GM19043 (cell line): ENCODE measurements at regions not wholly inside any gene's neighbourhood (a gene's known extent, or its start where the extent isn't known, plus 50 kb on each side); places are given as distances from the start of the nearest gene placed in this dataset.
"Not testable (repeated sequence)": the region's sequence is repeated elsewhere in the genome, so short reads cannot be mapped to it uniquely, and the experiment has no call there.

ENCODE experiments used
- ATAC-seq: cut with Tn5 transposase; IDR thresholded peaks from one replicate; pipeline ENCODE4 v1.9.1; 2021; ENCODE audit warnings: low read depth; ENCODE audit not compliant: unreplicated experiment

DNA sequence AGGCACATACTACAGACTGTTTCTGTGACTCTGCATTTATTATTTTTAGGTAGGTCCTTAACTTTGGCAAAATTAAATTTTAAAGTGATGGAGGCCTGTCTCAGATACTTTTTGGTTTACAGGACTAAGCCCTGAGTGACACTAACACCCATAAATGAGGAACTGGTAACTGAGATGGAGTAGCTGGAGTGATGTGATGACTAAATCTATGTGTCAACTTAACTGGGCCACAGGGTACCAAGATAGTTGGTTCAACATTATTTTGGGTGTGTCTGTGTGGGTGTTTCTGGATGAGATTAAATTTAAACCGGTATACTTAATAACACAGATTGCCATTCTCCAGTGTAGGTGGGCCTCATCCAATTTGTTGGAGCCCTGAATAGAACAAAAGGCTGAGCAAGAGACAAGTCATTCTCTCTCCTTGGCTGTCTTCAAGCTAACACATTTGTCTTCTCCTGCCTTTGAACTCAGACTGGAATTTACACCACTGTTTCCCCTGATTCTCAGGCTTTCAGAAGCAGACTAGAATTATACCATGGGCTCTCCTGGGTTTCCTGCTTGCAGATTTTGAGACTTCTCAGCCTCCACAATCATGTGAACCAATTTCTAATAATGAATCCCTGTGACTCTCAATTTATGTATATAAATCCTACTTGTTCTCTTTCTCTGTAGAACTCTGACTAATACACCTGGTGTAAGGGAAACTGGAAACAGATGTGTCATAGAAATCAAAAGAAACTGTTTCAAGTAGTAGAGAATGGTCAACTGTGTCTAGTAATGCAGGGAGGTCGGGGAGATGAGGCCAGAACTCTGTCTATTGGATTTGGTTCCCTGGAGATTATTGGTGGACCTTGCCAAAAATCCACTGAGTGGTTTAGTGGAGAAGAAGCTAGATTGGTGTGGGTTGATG lies 579.2 kb downstream of the EPM2A start:
- no peak for ATAC-seq

DNA sequence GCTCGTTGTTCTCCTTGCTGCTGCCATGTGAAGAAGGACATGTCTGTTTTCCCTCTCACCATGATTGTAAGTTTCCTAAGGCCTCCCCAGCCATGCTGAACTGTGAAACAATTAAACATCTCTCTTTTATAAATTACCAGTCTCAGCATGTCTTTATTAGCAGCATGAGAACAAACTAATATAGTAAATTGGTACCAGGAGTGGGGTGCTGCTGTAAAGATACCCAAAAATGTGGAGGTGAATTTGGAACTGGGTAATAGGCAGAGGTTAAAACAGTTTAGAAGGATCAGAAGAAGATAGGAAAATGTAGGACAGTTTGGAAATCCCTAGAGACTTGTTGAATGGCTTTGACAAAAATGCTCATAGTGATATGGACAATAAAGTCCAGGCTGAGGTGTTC lies 576.7 kb downstream of the EPM2A start:
- not testable (repeated sequence) for ATAC-seq

DNA sequence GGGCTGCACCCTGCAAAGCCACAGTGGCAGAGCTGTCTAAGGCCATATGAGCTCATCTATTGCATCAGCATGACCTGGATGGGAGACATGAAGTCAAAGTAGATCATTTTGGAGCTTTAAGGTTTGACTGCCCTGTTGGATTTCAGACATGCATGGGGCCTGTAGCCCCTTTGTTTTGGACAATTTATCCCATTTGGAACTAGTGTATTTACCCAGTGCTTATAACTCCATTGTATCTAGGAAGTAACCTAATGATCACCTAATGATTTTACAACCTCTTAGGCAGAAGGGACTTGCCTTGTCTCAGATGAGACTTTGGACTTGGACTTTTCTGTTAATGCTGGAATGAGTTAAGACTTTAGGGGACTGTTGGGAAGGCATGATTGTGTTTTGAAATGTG lies 575.4 kb downstream of the EPM2A start:
- no peak for ATAC-seq

GRCh38 chr6:145161501-145161900 lies 573.8 kb downstream of the EPM2A start:
- ATAC-seq: no peak

DNA sequence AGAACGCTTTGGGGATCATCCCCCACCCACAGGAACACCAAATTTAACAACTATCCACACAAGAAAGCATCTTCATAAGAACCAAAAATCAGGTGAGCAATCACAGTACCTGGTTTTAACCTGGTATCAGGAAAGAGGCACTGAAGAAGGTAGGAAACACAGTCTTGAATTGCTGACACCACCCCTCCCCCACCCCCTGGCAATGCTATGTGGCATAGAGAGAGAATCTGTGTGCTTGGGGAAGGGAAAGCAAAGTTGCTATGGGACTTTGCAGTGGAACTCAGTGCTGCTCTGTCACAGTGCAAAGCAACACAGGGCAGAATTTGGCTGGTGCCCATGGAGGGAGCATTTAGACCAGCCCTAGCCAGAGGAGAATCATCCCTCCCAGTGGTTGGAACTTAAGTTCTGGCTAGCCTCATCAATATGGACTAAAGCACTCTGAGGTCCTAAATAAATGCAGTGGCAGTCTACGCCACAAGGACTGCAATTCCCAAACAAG lies 565.5 kb downstream of the EPM2A start:
- ATAC-seq: no peak

DNA sequence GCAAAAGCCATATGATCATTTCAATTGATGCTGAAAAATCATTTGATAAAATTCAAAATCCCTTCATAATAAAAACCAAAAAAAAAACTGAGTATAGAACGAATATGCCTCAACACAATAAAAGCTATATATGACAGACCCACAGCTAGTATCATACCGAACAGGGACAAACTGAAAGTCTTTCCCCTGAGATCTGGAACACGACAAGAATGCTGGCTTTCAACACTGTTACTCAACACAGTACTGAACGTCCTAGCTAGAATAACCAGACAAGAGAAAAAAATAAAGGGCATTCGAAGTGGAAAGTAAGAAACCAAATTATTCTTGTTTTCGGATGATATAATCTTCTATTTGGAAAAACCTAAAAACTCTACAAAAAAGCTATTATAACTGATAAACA lies 559.9 kb downstream of the EPM2A start:
- no peak for ATAC-seq

GRCh38 chr6:145178391-145178790 lies 556.9 kb downstream of the EPM2A start:
- ATAC-seq: no peak

DNA sequence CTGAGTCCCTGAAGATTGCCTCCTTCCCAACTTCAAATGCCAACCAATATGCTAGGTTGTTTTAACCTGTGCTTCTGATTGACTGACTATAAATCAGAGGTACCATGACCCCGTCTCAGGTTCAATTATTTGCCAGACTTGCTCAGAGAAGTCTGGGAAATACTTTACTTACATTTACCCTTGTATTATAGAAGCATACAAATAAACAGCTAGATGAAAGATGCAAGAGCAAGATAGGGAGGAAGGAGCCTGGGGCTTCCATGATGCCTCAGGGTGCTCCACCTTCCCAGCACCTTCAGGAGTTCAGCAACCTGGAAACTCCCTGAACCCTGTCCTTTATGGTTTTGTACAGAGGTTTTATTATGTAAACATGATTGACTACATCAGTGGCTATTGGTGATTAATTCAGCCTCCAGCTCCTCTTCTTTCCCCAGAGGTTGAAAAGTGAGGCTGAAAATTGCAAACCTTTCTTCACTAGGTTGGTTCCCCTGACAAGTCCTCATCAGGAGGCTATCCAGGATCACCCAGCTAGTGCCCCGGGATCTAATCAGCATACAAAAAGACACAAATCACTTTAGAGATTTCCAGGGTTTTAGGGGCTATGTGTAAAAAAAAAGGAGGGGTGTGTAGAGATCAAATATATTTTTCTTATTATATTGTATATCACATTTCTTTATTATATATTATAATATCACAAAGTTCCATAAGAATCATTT lies 547.7 kb downstream of the EPM2A start:
- no peak for ATAC-seq

- ATAC-seq: no peak
Observed at GRCh38 chr6:145189836-145190235, 545.5 kb downstream of the EPM2A start.

DNA sequence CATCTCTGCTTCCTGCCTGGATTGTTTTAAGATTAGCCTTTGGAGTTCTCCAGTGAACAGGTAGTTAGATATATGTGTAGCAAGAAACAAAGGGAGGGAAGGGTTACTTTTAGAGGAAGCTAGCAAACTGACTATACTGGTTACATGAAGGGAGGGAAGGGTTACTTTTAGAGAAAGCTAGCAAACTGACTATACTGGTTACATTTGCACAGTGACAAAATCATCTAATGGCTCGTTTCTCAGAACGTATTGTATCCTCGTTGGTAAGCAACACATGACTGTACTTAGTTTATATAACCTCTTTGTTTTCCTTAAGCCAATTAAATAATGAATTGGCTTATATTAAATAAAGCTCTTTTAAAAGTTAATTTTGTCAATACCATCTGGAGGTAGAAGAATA lies 540.9 kb downstream of the EPM2A start:
- no peak for ATAC-seq

DNA sequence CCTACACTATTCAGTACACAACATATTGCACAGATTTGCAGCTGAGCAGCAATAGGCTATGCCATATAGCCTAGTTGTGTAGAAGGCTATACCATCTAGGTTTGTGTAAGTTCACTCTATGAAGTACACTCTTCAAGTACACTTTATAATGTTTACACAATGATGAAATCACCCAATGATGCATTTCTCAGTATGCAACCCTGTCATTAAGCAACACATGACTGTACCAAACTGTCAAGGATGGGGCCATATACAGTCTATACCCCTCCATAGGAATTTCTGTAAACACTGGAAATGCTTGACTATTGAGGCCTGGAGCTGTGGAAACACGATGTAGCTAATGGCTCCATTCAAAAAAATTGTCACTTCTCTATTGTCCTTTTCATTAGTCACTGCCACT lies 535.4 kb downstream of the EPM2A start:
- ATAC-seq: no peak

DNA sequence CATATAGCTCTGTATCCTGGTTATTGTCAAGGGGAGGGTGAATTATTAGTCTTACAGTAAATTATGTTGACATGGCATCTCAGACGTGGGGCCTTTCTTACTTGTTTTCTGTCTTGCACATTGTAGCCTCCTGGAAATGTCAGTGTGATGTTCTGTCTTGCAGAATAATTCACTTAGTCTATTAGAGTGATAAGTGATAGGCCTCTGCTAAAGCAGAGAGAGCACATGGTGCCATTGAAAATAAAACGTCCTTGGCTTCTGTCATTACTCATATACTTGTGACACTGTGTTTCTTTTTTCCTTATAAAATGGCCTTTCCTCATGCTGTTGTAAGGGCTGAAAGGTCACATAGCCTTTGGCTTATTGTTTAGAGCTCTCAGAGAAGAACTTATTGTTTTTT lies 531.0 kb downstream of the EPM2A start:
- no peak for ATAC-seq

- ATAC-seq: no peak
Observed at GRCh38 chr6:145206247-145206907, 528.9 kb downstream of the EPM2A start.

DNA sequence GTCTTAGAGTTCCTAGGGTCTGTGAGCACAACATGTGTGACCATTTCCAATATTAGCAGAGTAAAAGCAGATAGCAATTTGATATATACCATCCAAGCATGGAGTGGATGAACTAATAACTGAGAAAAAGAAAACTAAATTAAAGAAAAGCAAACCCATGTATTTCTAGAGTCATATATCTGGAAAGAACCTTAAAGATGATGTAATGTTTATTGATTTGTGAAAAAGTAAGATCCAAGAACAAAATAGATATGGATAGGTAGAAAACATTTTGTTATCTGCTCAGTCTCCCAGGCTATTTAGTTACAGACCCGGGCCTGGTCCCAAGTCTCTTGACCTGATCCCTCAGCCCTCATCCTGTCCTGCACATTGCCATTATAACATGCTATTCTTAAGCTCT lies 526.8 kb downstream of the EPM2A start:
- no peak for ATAC-seq

DNA sequence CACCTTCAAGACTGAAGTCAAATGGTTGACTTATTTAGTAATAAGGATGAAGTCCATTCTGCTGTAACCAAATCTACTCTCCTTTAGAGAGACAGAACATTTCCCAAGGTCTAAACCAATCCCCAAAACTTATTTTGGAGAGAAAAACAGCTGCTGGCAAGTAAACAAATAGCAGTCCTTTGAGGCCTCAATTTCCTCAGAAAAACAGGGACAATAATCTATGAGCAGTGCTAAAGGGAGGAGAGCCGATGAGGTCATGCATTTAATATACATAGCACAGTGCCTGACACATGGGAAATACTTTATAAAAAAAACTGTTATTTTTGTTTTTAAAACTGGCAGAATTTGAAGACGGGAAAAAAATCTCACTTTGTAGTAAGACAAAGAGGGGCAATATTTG lies 526.0 kb downstream of the EPM2A start:
- no peak for ATAC-seq

GRCh38 chr6:145212813-145213212 lies 522.5 kb downstream of the EPM2A start:
- ATAC-seq: peak; percentile 40

GRCh38 chr6:145213614-145214013 lies 521.7 kb downstream of the EPM2A start:
- peak; percentile 77 for ATAC-seq

GRCh38 chr6:145214570-145214969 lies 520.8 kb downstream of the EPM2A start:
- no peak for ATAC-seq

DNA sequence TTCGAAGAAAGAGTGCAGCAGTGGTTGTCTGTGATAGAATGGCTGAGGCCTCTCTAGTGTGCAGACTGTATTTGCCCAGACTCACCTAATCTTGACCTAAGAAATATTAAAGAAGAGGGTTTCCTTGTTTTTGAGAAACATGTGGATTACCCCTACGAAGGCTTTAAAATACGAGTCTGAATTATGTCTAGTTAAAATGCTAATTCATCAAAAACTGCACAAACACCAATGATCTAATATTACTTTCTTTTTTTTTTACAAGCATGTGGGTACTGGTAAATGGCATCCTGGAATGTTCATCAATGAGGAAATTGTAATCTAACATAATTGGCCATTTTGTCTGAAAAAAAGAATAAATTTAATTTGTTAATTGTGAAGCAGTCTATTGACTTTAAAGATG lies 510.9 kb downstream of the EPM2A start:
- ATAC-seq: no peak

- no peak for ATAC-seq
Observed at GRCh38 chr6:145225500-145225899, 509.8 kb downstream of the EPM2A start.

DNA sequence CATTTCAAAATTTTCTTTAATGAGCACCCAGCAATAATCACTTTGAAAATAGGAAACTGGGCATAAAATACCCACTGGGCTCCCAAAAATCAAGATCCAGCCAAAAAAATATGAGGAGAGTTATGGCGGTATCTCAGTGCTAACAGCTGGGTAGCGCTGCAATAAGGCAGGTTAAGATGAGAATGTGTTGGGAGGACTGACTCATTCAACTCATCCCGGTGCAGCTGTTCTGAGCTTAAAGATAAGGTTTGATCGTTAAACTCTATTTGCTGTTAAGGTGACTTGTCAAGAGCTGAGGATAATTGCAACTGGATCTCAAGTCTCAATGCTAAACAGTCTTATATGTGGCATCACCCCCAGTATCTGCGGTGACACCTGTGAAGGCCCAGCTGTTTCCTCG lies 507.7 kb downstream of the EPM2A start:
- ATAC-seq: no peak
